CD4-positive, alpha-beta T cell (primary cell): ENCODE measurements at regions not wholly inside any gene's neighbourhood (a gene's known extent, or its start where the extent isn't known, plus 50 kb on each side); places are given as distances from the start of the nearest gene placed in this dataset.

ENCODE experiments used
- ATAC-seq: fragments of 200-7000 bp; cut with Tn5 transposase; one replicate; pipeline ENCODE4 v1.10.0; 2022; ENCODE audit warnings: mild to moderate bottlenecking; ENCODE audit not compliant: poor library complexity
- CTCF ChIA-PET: fragments of 350-600 bp; sonication (Branson Sonifier 250); formaldehyde crosslinking; loops from one replicate; lab custom pipeline; 2021; ENCODE audit warnings: antibody characterized with exemption, inconsistent platforms; lab: Charles Lee
- POLR2A ChIA-PET: fragments of 350-600 bp; sonication (Branson Sonifier 250); formaldehyde crosslinking; loops from one replicate; lab custom pipeline; 2021; ENCODE audit warnings: antibody characterized with exemption, inconsistent platforms; lab: Charles Lee
- DNase-seq, 14 experiments: peaks; one replicate each; pipeline ENCODE4 v3.0.0-alpha.2; 2013 to 2020; ENCODE audit warnings: mixed read lengths in 2 of 14
- H3K27ac ChIP-seq, 2 donors: one replicate each; pipeline versions ENCODE4 v1.5.1 to v1.7.0; 2013; ENCODE audit warnings: low read length in 2 of 2, low read depth in 1 of 2, mild to moderate bottlenecking in 1 of 2
- H3K27me3 ChIP-seq, 2 experiments: 1 replicate in 1 of 2; 2 replicates in 1 of 2; pipeline versions ENCODE4 v1.6.1 to v1.7.0; 2013; ENCODE audit warnings: low read length in 2 of 2, control low read depth in 1 of 2, mild to moderate bottlenecking in 1 of 2, moderate library complexity in 1 of 2; ENCODE audit not compliant: insufficient read depth in 2 of 2, control insufficient read depth in 1 of 2
- H3K36me3 ChIP-seq: one replicate; pipeline ENCODE4 v1.6.1; 2013; ENCODE audit warnings: low read length, control low read depth; ENCODE audit not compliant: insufficient read depth
- H3K4me1 ChIP-seq: one replicate; pipeline ENCODE4 v1.6.1; 2013; ENCODE audit warnings: low read length, control low read depth; ENCODE audit not compliant: insufficient read depth
- H3K4me3 ChIP-seq: one replicate; pipeline ENCODE4 v1.5.1; 2013; ENCODE audit warnings: mild to moderate bottlenecking, low read length, moderate library complexity
- H3K9me3 ChIP-seq, 2 experiments: 1 replicate in 1 of 2; 2 replicates in 1 of 2; pipeline versions ENCODE4 v1.6.1 to v1.7.0; 2013; ENCODE audit warnings: low read length in 2 of 2, mild to moderate bottlenecking in 2 of 2, control low read depth in 1 of 2, moderate library complexity in 1 of 2; ENCODE audit not compliant: control insufficient read depth in 1 of 2, insufficient read depth in 1 of 2
- H3K27ac Mint-ChIP-seq: one replicate; pipeline ENCODE4 v1.8.0; 2020; ENCODE audit warnings: mixed read lengths
- H3K27me3 Mint-ChIP-seq: one replicate; pipeline ENCODE4 v1.8.0; 2021; ENCODE audit warnings: mixed read lengths
- H3K36me3 Mint-ChIP-seq: one replicate; pipeline ENCODE4 v1.8.0; 2021; ENCODE audit warnings: low read depth, mixed read lengths
- H3K4me1 Mint-ChIP-seq: one replicate; pipeline ENCODE4 v1.8.0; 2021; ENCODE audit warnings: low read depth, mixed read lengths
- H3K4me3 Mint-ChIP-seq: one replicate; pipeline ENCODE4 v1.8.0; 2020; ENCODE audit warnings: mild to moderate bottlenecking, mixed read lengths
- H3K9me3 Mint-ChIP-seq: one replicate; pipeline ENCODE4 v1.8.0; 2020; ENCODE audit warnings: mixed read lengths
- intact Hi-C, 2 experiments: fragments of 100-400 bp; cut with DNase I in 1 of 2; cut with micrococcal nuclease in 1 of 2; formaldehyde crosslinking; loops; one replicate each; pipeline versions ENCODE4 v1.15.1 to v1.9.0; 2023 to 2025; cut with DNase I, micrococcal nuclease
- TF ChIP-seq, protein P1 (sequence below): fragments of 200-600 bp; IDR thresholded peaks from one replicate; pipeline ENCODE4 v1.8.0; 2022; ENCODE audit warnings: antibody characterized with exemption, mild to moderate bottlenecking

- peaks cover 6% of the 10 kb centered on the region for H3K27me3 Mint-ChIP-seq
- H3K9me3 Mint-ChIP-seq: peaks cover 4% of the 10 kb centered on the region
- intact Hi-C loops: no loop called here
- no peaks in the 10 kb centered on the region for H3K4me1 Mint-ChIP-seq
- H3K4me3 ChIP-seq: no peak overlapping the region
- H3K4me1 ChIP-seq: no peaks in the 10 kb centered on the region
- POLR2A ChIA-PET: no interaction called here
- DNase-seq (no peak), ATAC-seq (no peak)
- no peak overlapping the region for H3K27ac Mint-ChIP-seq
- H3K9me3 ChIP-seq: peaks cover 0 to 4% of the 10 kb centered on the region in 2 experiments
- CTCF ChIA-PET: no interaction called here
- no peak overlapping the region for H3K27ac ChIP-seq
- no peak overlapping the region for H3K4me3 Mint-ChIP-seq
- H3K27me3 ChIP-seq: peaks cover 0 to 4% of the 10 kb centered on the region in 2 experiments
- no peaks in the 10 kb centered on the region for H3K36me3 Mint-ChIP-seq
- H3K36me3 ChIP-seq: no peaks in the 10 kb centered on the region
- TF ChIP-seq, protein P1, sequence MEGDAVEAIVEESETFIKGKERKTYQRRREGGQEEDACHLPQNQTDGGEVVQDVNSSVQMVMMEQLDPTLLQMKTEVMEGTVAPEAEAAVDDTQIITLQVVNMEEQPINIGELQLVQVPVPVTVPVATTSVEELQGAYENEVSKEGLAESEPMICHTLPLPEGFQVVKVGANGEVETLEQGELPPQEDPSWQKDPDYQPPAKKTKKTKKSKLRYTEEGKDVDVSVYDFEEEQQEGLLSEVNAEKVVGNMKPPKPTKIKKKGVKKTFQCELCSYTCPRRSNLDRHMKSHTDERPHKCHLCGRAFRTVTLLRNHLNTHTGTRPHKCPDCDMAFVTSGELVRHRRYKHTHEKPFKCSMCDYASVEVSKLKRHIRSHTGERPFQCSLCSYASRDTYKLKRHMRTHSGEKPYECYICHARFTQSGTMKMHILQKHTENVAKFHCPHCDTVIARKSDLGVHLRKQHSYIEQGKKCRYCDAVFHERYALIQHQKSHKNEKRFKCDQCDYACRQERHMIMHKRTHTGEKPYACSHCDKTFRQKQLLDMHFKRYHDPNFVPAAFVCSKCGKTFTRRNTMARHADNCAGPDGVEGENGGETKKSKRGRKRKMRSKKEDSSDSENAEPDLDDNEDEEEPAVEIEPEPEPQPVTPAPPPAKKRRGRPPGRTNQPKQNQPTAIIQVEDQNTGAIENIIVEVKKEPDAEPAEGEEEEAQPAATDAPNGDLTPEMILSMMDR: no peak
These were observed 412.8 kb downstream of the CMPK2 start for GRCh38 chr2:6452702-6453481.

DNA sequence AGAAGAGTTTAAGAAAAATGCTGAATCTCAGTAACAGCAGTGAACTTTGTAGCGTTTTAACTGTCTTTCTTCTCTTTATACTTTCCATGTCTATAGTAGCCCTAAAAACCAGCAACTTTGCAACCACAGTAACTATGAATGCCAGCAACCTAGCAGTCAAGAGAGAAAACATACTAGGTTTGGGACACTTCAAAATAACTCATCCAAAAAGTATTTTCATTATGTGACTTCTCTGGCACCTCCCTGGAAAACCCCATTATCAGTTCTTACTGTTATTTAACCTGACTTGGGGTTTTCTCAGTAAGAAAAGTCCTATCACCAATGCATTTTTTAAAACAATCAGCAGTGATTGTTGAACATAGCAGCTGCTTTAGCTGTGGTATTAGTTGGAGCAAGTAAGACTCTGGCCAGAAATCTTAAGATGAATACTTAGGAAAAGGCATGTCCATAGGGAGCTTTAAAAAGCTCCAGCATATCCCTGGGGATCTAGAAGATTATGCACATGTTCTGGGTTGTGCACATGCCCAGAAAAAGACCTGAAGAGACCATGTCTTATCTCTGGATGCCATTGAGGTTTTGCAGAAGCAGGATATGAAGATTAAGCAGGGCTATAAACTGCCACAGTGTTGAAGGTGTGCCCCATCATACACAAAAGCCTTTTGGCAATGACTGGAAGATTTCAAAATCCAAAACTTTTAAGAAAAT is 411.3 kb downstream of the CMPK2 start:
- no peaks in the 10 kb centered on the region for H3K27me3 ChIP-seq
- H3K9me3 ChIP-seq: peaks cover 0 to 13% of the 10 kb centered on the region in 2 experiments
- no peak overlapping the region for H3K27ac Mint-ChIP-seq
- H3K4me3 Mint-ChIP-seq: no peak overlapping the region
- no peaks in the 10 kb centered on the region for H3K36me3 ChIP-seq
- no peak for DNase-seq
- H3K4me3 ChIP-seq: no peak overlapping the region
- intact Hi-C loops: no loop called here
- POLR2A ChIA-PET: no interaction called here
- H3K36me3 Mint-ChIP-seq: no peaks in the 10 kb centered on the region
- no peaks in the 10 kb centered on the region for H3K4me1 ChIP-seq
- H3K4me1 Mint-ChIP-seq: no peaks in the 10 kb centered on the region
- no peaks in the 10 kb centered on the region for H3K27me3 Mint-ChIP-seq
- H3K27ac ChIP-seq: no peak overlapping the region
- TF ChIP-seq, protein P1: no peak
- CTCF ChIA-PET: no interaction called here
- peaks cover 4% of the 10 kb centered on the region for H3K9me3 Mint-ChIP-seq
- ATAC-seq: no peak

DNA sequence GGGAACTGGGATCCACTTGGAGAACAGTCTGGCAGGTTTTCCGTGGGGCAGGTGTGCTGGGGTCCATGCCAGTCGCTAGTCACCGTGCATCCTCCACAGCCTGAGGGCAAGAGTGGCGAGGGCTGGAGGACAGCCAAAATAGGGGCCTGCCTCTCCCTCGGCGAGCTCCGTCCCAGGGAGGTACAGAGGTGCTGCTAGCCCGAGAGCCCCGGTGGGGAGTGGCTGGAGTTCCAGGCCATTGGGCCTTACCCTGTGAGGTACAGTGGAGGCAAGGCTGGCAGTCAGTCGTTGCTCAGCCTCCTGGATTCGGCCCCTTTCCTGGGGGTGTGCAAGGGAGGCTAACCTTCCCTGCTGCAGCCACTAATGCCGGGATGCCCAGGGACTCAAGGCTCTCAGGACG is 406.6 kb downstream of the CMPK2 start:
- H3K9me3 ChIP-seq: peaks cover 0 to 16% of the 10 kb centered on the region in 2 experiments
- DNase-seq (no peak), ATAC-seq (no peak)
- no peak overlapping the region for H3K27ac ChIP-seq
- H3K27me3 Mint-ChIP-seq: peaks cover 4% of the 10 kb centered on the region
- no peaks in the 10 kb centered on the region for H3K36me3 ChIP-seq
- ChIA-PET CTCF (no interaction called here), POLR2A (no interaction called here)
- H3K4me3 Mint-ChIP-seq: no peak overlapping the region
- H3K4me1 Mint-ChIP-seq: no peaks in the 10 kb centered on the region
- intact Hi-C loops: no loop called here
- H3K4me3 ChIP-seq: no peak overlapping the region
- TF ChIP-seq, protein P1: no peak
- H3K4me1 ChIP-seq: no peaks in the 10 kb centered on the region
- H3K9me3 Mint-ChIP-seq: peaks cover 4% of the 10 kb centered on the region
- no peaks in the 10 kb centered on the region for H3K27me3 ChIP-seq
- no peak overlapping the region for H3K27ac Mint-ChIP-seq
- no peaks in the 10 kb centered on the region for H3K36me3 Mint-ChIP-seq
